HL-60/S4 treated with retinoic acid at 250 ng/mL for 4 days and 3 days (cell line): ENCODE measurements at regions not wholly inside any gene's neighbourhood (a gene's known extent, or its start where the extent isn't known, plus 50 kb on each side); places are given as distances from the start of the nearest gene placed in this dataset.
"Not testable (repeated sequence)": the region's sequence is repeated elsewhere in the genome, so short reads cannot be mapped to it uniquely, and the experiment has no call there.

Experiments
- in situ Hi-C: fragments of 300-500 bp; cut with MboI; formaldehyde crosslinking; loops from 2 replicates; pipeline ENCODE4 v1.7.0; 2022; ENCODE audit warnings: low sequenced_read_pairs

DNA sequence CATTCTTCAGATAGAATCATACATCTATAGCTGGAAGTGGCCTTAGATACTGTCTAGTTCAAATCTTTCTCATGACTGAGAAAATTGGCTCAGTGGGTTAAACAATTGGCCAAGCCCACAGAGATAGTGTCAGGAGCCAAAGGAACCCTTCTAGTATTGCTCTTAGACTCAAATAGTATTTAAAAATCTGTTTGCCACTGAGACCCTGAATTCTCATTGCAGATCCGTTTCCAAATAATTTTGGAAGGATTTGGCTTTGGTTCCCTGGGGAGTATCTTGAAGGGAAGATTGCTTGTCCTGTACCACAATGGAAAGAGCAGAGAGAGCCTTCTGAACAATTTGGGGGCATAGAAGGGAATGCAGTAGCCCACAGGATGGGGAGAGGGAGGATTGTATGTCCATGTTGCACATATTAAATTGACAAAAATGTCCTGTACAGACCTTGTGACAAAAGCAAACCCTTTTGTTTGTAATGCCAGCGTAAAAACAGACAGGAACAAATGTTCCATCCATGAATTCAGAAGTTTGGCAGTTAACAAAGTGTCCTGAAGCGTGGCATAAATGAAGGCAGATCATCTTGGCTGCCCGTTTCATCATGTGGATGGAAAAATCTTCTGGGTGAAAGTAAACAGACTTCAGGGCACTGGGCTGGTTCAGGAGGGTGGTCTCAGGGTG, 156.4 kb upstream of the RASGRP1 start:
- in situ Hi-C loops = loop anchor here (25.0 kb wide), 1 partner anchor 1291 kb away; no protein-coding TSS in a partner anchor

DNA sequence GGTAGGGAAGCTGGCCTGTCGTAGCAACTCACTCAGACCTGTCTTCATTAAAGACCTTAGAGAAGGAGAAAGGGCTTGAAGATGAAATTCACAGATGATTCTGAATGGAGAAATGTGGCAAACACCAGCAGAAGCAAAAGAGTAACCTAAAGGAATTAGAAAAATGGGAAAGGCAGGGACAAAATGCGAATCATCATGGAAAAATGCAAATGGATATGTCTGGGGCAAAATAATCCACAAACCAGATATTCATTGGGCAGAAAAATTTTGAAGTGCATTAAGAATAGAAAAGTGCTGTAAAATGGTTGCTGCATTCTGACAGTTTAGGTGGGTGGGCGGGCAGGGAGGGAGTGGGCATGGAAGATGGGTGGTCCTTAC, 156.9 kb upstream of the RASGRP1 start:
- in situ Hi-C loops = loop anchor here (25.0 kb wide), 1 partner anchor 1291 kb away; no protein-coding TSS in a partner anchor

DNA sequence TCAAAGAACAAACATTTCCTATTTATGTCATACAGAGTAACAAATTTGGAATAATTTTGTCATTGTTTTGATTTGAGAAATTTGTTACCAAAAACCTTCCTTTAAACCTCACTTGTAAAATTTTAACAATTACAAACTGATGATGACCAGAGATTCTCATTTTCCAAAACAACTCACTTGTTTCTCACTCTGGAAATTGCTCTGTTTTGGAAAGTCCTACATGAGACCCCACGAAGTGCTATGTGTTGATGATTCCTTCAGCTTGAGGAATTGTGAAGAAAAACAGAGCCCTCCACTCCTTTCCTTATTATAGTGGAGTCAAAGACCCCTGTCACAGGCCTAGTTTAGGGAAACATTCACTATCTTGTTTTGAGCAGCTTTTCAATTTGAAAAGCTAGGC, 157.6 kb upstream of the RASGRP1 start:
- in situ Hi-C loops = loop anchor here (25.0 kb wide), 1 partner anchor 1290 kb away; no protein-coding TSS in a partner anchor

DNA sequence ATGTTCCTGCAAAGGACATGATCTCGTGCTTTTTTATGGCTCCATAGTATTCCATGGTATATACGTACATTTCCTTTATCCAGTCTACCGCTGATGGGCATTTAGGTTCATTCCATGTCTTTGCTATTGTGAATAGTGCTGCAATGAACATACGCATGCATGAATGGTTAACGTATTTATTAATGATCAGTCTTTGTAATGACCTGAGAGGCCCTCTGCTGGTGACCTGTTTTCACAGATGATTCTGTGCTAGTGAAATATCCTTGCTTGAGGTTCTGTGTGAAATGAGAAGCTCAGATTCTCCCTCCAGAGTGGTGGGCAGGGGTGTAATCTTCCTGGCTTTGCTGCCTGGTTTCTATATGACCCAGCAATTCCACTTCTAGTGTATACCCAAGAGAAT, 160.2 kb upstream of the RASGRP1 start:
- in situ Hi-C loops = loop anchor here (25.0 kb wide), 1 partner anchor 1287 kb away; no protein-coding TSS in a partner anchor

DNA sequence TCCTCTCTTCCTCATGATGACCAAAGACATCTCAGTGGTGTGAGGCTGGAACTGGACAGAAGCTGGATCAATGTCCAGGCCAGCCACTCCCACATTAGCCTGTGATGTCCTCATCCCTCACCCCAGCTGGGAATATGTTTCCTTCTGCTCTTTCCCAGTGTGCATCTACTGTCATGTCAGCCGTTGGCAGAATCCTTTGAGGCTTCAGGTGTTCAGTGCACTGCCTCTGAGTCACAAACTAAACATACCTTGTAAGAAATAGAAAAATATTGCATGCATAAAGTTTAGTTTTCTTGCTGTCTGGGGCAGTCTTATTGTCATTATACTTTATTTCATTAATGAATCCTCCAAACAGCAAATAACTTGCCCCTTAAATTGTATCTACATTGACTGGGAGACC, 161.6 kb upstream of the RASGRP1 start:
- in situ Hi-C loops = no loop called here

DNA sequence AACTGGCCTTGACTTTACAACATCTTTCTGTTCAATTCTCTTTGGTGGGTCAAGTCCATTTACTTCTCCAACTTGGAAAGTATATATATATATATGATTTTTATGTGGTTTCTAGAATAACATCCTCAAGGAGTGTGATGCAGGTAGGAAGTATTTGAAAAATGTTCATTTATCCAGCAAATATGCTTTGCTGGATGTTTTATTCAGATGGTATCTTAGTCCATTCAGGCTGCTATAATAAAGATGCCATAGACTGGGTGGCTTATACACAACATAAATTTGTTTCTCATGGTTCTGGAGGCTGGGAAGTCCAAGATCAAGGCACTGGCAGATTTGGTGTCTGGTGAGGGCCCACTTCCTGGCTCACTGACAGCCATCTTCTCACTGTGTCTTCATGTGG, 168.7 kb upstream of the RASGRP1 start:
- in situ Hi-C loops = no loop called here

DNA sequence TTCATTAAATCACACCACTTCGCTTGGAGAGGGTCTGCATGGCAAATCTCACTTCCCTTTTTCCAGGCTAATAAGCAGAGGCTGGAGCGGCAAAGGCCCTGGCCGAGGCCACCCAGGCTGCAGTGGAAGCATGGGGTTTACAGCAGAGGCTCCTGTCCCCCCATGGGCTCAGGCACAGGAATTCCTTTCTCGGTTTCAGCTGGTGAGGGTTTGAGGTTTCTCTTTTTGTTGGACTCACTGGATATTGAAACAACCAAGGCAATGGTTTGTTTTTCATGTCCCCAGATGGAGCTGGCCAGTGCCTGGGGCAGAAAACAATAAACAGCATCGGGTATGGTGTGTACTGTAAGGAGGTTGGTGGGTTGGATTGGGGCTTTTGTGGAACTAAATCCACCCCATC, 175.6 kb upstream of the RASGRP1 start:
- in situ Hi-C loops = no loop called here

DNA sequence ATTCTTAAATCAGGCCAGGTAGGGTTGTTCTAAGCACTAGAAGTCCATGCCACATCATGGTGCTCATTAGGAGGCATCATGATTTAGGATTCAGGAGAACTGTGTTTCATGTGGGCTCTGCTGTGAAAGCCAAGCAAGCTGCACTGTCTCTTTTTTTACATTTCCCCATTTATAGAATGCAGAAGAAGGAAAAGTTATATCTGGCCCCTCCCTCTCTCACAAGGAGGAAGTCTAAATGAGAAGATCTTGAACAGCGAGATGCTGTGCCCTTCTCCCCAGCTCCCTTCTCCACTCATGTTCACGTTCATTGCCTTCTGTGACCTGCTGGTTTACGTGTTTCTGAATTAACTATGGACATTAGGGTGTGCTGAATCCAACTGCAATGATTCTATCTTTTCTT, 178.5 kb upstream of the RASGRP1 start:
- in situ Hi-C loops = no loop called here

DNA sequence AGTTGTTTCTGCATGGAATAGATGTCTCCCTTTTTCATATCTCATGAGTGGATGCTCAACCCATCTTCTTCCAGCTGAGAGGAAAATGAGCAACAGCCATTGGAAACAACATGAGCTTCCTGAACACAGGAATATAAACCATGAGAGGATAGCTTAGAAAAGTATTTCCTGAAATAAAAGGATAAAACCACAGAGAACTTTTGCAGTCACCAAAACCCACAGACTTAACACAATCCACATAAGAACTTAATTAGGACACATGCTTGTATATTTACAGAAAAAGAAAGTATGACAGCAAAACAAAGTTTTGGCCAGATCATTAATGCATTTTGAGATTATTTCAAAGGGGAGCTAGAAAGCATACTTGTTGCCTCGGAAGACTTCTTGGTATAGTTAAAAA, 180.5 kb upstream of the RASGRP1 start:
- in situ Hi-C loops = no loop called here

DNA sequence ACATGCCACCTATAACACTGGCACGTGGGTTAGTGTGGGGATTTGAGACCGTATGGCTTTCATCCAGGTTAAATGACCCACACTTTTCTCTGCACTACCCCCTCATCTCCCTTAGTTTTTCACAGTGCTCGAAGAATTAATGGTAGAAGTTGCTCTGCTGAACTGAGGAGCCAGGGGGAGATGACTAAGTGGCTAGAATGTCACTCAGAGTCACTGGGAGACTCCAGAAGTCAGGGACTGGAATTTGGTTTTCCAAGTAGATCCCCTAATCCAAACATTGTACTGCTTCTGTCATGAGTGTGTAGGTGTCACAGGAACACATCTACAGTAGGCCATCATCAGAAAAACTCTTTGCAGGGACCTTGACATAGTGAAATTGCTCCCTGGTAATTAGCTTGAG, 181.0 kb upstream of the RASGRP1 start:
- in situ Hi-C loops = no loop called here

DNA sequence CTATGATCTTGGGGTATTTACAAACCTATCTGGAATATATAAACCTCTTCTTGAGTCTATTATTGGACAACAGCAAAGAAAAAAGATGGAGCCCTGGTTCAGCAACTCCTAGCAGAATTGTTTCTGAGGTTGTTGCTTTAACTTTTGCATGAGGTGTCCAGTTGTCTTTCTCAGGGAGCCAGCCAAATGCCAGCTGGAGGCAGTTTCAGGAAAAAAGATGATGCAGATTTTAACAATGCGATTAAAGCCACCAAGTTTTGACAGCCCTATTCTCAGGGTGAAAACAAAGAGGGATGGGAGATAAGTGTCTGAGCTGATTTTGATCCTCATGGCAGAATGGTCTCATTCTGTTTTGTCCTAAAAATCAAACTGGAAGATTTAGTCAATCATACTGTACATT, 181.6 kb upstream of the RASGRP1 start:
- in situ Hi-C loops = no loop called here

DNA sequence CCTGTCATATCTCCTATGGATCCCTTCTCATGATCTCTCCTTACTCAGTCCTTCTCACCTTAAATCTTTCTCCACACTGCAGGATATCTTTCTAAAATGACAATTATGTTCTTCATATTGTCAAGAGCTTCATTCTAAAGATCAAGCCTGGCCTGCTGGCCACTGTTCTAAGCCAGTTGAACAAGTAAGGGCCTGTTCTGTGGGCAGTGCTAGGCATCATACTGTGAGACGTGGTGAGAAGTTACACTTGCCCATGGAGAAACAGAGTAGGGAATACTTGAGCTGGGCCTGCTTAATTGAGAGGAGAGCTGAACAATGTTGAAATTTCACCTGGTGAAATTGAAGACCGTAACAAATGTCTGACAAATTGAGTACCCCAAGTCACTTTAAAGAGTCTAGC, 184.1 kb upstream of the RASGRP1 start:
- in situ Hi-C loops = no loop called here

DNA sequence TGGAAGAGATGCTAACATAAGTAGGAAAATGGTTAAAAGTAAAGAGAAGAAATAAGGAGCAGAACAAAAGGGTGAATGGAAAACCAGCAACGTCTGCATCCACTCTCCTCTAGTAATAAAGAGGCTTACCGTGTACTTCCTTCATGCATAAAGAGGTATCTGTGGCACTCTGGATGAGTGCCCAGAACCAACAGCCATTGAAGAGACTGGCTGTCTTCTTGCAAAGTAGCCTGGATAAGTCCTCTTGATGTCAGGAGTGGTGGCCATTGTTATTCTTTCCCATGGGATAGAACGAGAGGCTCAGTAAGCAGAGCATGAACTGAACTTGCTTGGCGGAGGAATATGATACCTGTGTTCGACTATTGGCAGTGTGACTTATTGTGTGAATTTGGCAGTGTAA, 186.2 kb upstream of the RASGRP1 start:
- in situ Hi-C loops = no loop called here

DNA sequence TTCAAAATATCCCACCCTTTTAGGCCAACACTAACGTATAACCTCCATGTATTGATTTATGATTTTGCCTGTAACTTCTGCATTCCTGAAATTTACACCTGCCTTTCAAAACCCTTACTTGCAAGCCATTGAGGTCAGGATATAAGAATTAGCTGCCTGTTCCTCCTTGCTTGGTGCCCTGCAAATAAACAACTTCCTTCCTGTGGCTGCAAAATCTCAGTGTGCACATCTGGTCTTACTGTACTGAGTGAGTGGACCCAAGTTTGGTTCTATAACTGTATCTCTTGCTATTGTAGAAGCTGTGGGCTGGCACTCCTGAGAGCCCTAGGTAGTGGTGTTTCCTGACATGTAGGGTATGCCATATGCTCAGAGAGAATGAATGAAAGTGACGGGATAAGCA, 191.1 kb upstream of the RASGRP1 start:
- in situ Hi-C loops = no loop called here

DNA sequence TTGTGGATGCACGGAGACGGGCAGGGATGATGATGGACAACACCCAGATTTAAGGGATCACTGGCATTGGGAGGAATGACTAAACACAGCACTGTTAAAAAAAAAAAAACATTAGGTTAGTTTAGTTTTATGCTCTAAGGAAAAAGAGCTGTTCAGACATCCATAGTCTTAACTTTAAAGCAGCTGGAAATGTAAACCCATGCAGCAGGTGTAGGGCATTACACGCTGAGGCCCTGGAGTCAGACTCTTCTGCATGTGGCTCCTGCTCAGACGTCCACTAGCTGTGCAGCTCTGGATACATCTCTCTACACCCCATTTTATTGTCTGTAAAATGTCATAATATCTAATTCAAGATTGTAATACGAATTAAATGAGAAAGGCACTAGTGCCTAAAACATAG, 191.8 kb upstream of the RASGRP1 start:
- in situ Hi-C loops = no loop called here

DNA sequence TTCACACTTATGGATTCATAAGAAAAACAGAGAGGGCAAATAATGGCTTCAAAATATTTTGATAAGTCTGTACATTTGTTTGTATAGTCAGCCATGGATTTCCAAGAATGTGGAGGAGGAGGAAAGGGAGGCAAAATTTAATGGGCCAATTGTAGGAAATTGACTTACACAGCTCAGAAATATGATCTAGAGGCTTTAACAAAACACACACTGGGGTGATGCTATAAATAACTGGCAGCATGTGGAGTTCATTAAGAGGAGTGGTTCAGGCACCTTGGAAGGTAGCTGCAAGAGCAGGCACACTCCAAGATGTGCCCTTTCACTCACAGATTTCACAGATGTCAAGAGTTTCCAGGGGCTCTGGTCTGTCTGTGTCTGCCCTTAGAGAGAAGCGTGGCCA, 193.4 kb upstream of the RASGRP1 start:
- in situ Hi-C loops = no loop called here

DNA sequence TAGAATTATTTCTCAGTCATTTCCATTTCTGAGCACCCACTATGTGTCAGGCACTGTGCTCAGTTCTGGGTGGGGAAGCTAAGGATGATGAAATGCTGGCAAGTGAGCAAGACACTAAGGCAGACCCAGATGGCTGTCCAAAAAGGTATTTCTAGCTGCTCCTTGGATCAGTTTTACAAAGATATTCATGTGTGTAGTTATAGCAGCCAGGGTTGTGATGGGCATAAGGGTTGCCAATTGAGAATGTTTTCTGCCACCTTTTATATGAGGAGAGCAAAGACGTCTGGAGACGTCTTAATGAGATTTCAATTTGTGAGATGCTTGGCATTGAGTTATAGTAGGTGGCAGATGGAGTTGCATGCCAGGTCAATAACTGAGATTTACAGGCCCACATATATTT, 197.1 kb upstream of the RASGRP1 start:
- in situ Hi-C loops = no loop called here

DNA sequence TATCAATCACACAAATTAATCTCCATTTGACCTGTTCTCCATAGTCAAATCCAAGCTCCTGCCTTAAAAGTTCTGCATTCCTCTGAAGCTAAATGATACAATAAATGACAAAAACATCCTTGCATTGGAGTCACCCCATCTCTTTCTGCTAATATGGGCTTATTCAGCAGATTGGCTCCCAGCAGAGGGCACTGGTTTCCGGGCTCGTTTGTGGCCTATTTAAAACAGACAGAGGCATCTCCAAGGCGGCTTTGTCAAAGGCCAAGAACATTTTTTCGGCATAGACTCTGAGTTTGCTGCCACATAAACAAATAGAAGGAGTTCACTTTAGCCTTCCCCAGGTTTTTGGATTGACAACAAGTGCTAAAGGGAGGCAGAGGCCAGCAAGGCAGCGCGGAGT, 204.4 kb upstream of the RASGRP1 start:
- in situ Hi-C loops = no loop called here

DNA sequence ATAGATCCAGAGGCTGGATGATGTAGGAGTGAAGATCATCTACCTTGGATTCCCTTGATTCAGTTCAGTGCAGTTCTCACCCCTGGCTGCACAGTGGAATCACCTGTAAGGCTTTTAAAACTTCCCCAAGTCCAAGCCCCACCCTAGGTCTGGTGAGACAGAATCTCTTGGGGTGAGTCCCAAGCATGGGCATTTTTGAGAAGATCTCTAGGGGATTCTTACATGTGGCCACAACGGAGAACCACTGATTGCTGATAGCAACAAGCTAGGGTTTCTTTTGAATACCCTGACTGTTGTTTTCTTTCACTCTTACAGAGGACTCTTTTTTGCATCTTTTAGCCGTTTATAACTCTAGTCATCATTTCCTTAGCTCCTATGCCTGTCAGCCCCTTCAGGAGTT, 204.9 kb upstream of the RASGRP1 start:
- in situ Hi-C loops = no loop called here

DNA sequence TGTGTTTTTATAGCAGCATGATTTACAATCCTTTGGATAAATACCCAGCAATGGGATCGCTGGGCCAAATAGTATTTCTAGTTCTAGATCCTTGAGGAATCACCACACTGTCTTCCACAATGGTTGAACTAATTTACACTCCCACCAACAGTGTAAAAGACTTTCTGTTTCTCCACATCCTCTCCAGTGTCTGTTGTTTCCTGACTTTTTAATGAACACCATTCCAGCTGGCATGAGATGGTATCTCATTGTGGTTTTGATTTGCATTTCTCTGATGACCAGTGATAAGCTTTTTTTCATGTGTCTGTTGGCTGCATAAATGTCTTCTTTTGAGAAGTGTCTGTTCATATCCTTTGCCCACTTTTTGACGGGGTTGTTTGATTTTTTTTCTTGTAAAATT, 209.5 kb upstream of the RASGRP1 start:
- in situ Hi-C loops = not testable (repeated sequence)

DNA sequence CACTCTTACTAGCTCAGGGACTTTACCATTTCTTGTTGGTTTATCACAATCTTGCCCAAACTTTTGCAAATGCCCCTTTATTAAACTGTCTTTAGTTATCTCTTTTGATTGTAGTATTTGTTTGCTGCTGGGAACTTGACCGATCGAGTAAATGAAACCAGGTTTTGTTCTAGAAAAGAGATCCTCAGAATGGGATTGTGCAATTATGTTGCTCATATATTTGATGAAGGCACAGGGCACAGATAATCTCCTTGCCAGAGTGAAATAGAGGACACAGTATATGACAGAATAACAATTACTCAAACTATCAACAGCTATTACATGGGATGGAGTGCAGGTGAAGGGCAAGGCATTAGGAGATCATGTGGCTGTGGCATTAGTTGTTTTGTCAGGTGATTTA, 216.6 kb upstream of the RASGRP1 start:
- in situ Hi-C loops = no loop called here

DNA sequence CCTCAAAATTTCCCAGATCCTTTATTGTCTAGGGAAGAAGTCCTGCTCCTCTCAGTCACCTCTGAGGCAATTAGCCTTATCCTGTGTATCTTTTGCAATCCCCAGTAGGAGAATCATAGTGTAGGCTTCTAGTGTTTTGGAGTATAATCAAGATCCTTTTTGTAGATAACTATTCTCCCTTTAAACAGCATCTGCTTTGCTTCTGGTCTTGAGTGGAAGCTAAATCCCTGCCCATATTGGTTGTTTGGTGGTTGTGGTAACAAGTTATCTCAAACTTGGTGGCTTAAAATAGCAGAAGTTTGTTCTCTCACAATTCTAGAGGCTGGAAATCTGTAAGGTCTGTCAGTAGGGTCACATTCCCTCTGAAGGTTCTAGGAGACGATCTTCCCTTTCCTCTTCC, 217.5 kb upstream of the RASGRP1 start:
- in situ Hi-C loops = no loop called here

DNA sequence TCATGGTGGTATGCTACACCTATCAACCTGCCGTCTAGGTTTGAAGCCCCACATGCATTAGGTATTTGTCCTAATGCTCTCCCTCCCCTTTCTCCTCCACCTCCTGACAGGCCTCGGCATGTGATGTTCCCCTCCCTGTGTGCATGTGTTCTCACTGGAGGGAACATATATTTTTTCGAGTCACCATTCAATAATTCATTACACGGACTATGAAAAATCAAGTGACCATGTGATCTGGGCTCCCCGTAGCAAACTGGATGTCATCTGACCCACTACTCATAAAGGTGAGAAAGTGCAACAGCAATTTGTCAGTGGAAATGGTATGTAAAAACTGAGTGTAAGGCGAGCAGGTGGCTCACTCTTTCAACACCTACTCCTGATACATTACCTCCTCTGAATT, 224.3 kb upstream of the RASGRP1 start:
- in situ Hi-C loops = no loop called here
